GM18909 (cell line): ENCODE measurements at regions not wholly inside any gene's neighbourhood (a gene's known extent, or its start where the extent isn't known, plus 50 kb on each side); places are given as distances from the start of the nearest gene placed in this dataset.

Experiments used
- ATAC-seq: cut with Tn5 transposase; IDR thresholded peaks from one replicate; pipeline ENCODE4 v1.9.1; 2021; ENCODE audit warnings: mild to moderate bottlenecking; ENCODE audit not compliant: unreplicated experiment, poor library complexity

GRCh38 chr13:107322228-107322627 is 754.3 kb upstream of the ARGLU1 start:
- no peak for ATAC-seq

GRCh38 chr13:107305178-107305577 is 737.2 kb upstream of the ARGLU1 start:
- ATAC-seq, result no peak

GRCh38 chr13:107301724-107302374 is 733.9 kb upstream of the ARGLU1 start:
- ATAC-seq, result no peak

GRCh38 chr13:107299717-107300116 is 731.8 kb upstream of the ARGLU1 start:
- no peak for ATAC-seq

GRCh38 chr13:107296804-107297203 is 728.9 kb upstream of the ARGLU1 start:
- ATAC-seq, result no peak

GRCh38 chr13:107295416-107296140 is 727.6 kb upstream of the ARGLU1 start:
- ATAC-seq, result no peak

GRCh38 chr13:107293924-107294323 is 726.0 kb upstream of the ARGLU1 start:
- ATAC-seq, result no peak

- no peak for ATAC-seq
Observed at GRCh38 chr13:107291875-107292274, 723.9 kb upstream of the ARGLU1 start.

- ATAC-seq, result no peak
Observed at GRCh38 chr13:107289540-107289939, 721.6 kb upstream of the ARGLU1 start.

- ATAC-seq, result no peak
Observed at GRCh38 chr13:107284173-107284572, 716.2 kb upstream of the ARGLU1 start.

- no peak for ATAC-seq
Observed at GRCh38 chr13:107277911-107278310, 710.0 kb upstream of the ARGLU1 start.

GRCh38 chr13:107276936-107277335 is 709.0 kb upstream of the ARGLU1 start:
- ATAC-seq, result no peak

- ATAC-seq, result no peak
Observed at GRCh38 chr13:107275945-107276614, 708.1 kb upstream of the ARGLU1 start.

GRCh38 chr13:107275312-107275711 is 707.4 kb upstream of the ARGLU1 start:
- no peak for ATAC-seq

- no peak for ATAC-seq
Observed at GRCh38 chr13:107271227-107271626, 703.3 kb upstream of the ARGLU1 start.

- ATAC-seq, result no peak
Observed at GRCh38 chr13:107266657-107267056, 698.7 kb upstream of the ARGLU1 start.

GRCh38 chr13:107258599-107259187 is 690.8 kb upstream of the ARGLU1 start:
- no peak for ATAC-seq

GRCh38 chr13:107254392-107254791 is 686.5 kb upstream of the ARGLU1 start:
- ATAC-seq, result no peak

GRCh38 chr13:107252428-107252827 is 684.5 kb upstream of the ARGLU1 start:
- no peak for ATAC-seq

GRCh38 chr13:107252021-107252420 is 684.1 kb upstream of the ARGLU1 start:
- ATAC-seq, result no peak

GRCh38 chr13:107251341-107251740 is 683.4 kb upstream of the ARGLU1 start:
- ATAC-seq, result no peak
